Liver (tissue), 8 donors: ENCODE measurements at regions not wholly inside any gene's neighbourhood (a gene's known extent, or its start where the extent isn't known, plus 50 kb on each side); places are given as distances from the start of the nearest gene placed in this dataset.

Experiments used
- DNase-seq: peaks from one replicate; pipeline ENCODE4 v3.0.0-alpha.2; 2017; ENCODE audit warnings: low spot score
- H3K27ac ChIP-seq, 2 donors: one replicate each; pipeline ENCODE4 v1.7.0; 2013; ENCODE audit warnings: inconsistent platforms in 2 of 2, low read length in 2 of 2, control low read depth in 1 of 2, low read depth in 1 of 2, mild to moderate bottlenecking in 1 of 2
- H3K27me3 ChIP-seq, 4 donors: one replicate each; pipeline versions ENCODE4 v1.6.1 to v1.7.0; 2013; ENCODE audit warnings: low read length in 3 of 4, inconsistent platforms in 1 of 4, mild to moderate bottlenecking in 1 of 4, moderate library complexity in 1 of 4; ENCODE audit not compliant: control insufficient read depth in 4 of 4, insufficient read depth in 4 of 4
- H3K36me3 ChIP-seq, 4 donors: one replicate each; pipeline versions ENCODE4 v1.6.1 to v1.7.0; 2013; ENCODE audit warnings: low read length in 3 of 4, mild to moderate bottlenecking in 3 of 4, low read depth in 1 of 4, moderate library complexity in 1 of 4; ENCODE audit not compliant: control insufficient read depth in 4 of 4, insufficient read depth in 3 of 4
- H3K4me1 ChIP-seq, 4 donors: one replicate each; pipeline versions ENCODE4 v1.6.1 to v1.7.0; 2013; ENCODE audit warnings: low read length in 3 of 4, mild to moderate bottlenecking in 3 of 4, moderate library complexity in 1 of 4; ENCODE audit not compliant: control insufficient read depth in 4 of 4, insufficient read depth in 4 of 4
- H3K4me3 ChIP-seq, 3 donors: one replicate each; pipeline versions ENCODE4 v1.6.1 to v1.7.0; 2013; ENCODE audit warnings: low read length in 3 of 3, control low read depth in 1 of 3, low read depth in 1 of 3, mild to moderate bottlenecking in 1 of 3
- H3K9ac ChIP-seq, 2 donors: one replicate each; pipeline ENCODE4 v1.7.0; 2013; ENCODE audit warnings: low read length in 2 of 2, mild to moderate bottlenecking in 2 of 2, moderate library complexity in 2 of 2, control low read depth in 1 of 2, low read depth in 1 of 2
- H3K9me3 ChIP-seq, 4 donors: one replicate each; pipeline versions ENCODE4 v1.6.1 to v1.7.0; 2013; ENCODE audit warnings: low read length in 3 of 4; ENCODE audit not compliant: control insufficient read depth in 4 of 4
- EGR1 ChIP-seq, 2 donors: IDR thresholded peaks; 2 replicates each; pipeline ENCODE4 v1.6.1; 2016 to 2018; ENCODE audit warnings: antibody characterized with exemption in 2 of 2, low read depth in 2 of 2
- FOXA1 ChIP-seq: IDR thresholded peaks from 2 replicates; pipeline ENCODE4 v1.6.1; 2016; ENCODE audit warnings: antibody characterized with exemption
- FOXA2 ChIP-seq: IDR thresholded peaks from 2 replicates; pipeline ENCODE4 v1.6.1; 2016; ENCODE audit warnings: antibody characterized with exemption
- GABPA ChIP-seq, 2 donors: IDR thresholded peaks in 1 of 2; conservative IDR thresholded peaks in 1 of 2; 2 replicates each; pipeline ENCODE4 v1.6.1; 2016; ENCODE audit warnings: antibody characterized with exemption in 2 of 2, mild to moderate bottlenecking in 1 of 2, moderate library complexity in 1 of 2
- HNF4A ChIP-seq, 2 donors: conservative IDR thresholded peaks; 2 replicates each; pipeline ENCODE4 v1.6.1; 2016; ENCODE audit warnings: antibody characterized with exemption in 2 of 2, mild to moderate bottlenecking in 2 of 2
- HNF4G ChIP-seq: IDR thresholded peaks from 2 replicates; pipeline ENCODE4 v1.6.1; 2016; ENCODE audit warnings: antibody characterized with exemption
- JUND ChIP-seq, 2 donors: IDR thresholded peaks; 2 replicates each; pipeline ENCODE4 v1.6.1; 2016; ENCODE audit warnings: antibody characterized with exemption in 2 of 2
- NR2F2 ChIP-seq: IDR thresholded peaks from 2 replicates; pipeline ENCODE4 v1.6.1; 2016; ENCODE audit warnings: antibody characterized with exemption
- RAD21 ChIP-seq, 2 donors: IDR thresholded peaks; 2 replicates each; pipeline ENCODE4 v1.6.1; 2016; ENCODE audit warnings: antibody characterized with exemption in 2 of 2, mild to moderate bottlenecking in 2 of 2
- RXRA ChIP-seq, 2 donors: IDR thresholded peaks; 2 replicates each; pipeline ENCODE4 v1.6.1; 2017 to 2018; ENCODE audit warnings: antibody characterized with exemption in 2 of 2, mild to moderate bottlenecking in 1 of 2
- SP1 ChIP-seq: IDR thresholded peaks from 2 replicates; pipeline ENCODE4 v1.6.1; 2018; ENCODE audit warnings: antibody characterized with exemption, mild to moderate bottlenecking
- TAF1 ChIP-seq: conservative IDR thresholded peaks from 2 replicates; pipeline ENCODE4 v1.6.1; 2016; ENCODE audit warnings: antibody characterized with exemption, mild to moderate bottlenecking
- YY1 ChIP-seq: IDR thresholded peaks from 2 replicates; pipeline ENCODE4 v1.6.1; 2016; ENCODE audit warnings: antibody characterized with exemption, mild to moderate bottlenecking
- WGBS: extraction: QIAGEN DNeasy Blood & Tissue Kit; methylation state at CpG from one replicate; pipeline ENCODE4 v1.1.7; 2013; 5-methylcytosine and 5-hydroxymethylcytosine counted together
- TF ChIP-seq, protein P1 (sequence below): fragments of 150-350 bp; IDR thresholded peaks from 2 replicates; pipeline ENCODE4 v1.5.1; 2017; ENCODE audit warnings: improper control_type of control experiment, low read depth, low read length; ENCODE audit not compliant: missing input control
- TF ChIP-seq, protein P2 (sequence below): IDR thresholded peaks from 2 replicates; pipeline ENCODE4 v1.6.1; 2016; ENCODE audit warnings: antibody characterized with exemption
- TF ChIP-seq, protein P3 (sequence below): IDR thresholded peaks from 2 replicates; pipeline ENCODE4 v1.6.1; 2016; ENCODE audit warnings: antibody characterized with exemption
- TF ChIP-seq, protein P4 (sequence below): IDR thresholded peaks from 2 replicates; pipeline ENCODE4 v1.6.1; 2016; ENCODE audit warnings: antibody characterized with exemption, mild to moderate bottlenecking
- TF ChIP-seq, protein P5 (sequence below): IDR thresholded peaks from 2 replicates; pipeline ENCODE4 v1.6.1; 2016; ENCODE audit warnings: antibody characterized with exemption
- donor health status: healthy.
- donor health status: healthy.
- donor health status: healthy.
- donor health status: healthy.
- donor health status: healthy.

DNA sequence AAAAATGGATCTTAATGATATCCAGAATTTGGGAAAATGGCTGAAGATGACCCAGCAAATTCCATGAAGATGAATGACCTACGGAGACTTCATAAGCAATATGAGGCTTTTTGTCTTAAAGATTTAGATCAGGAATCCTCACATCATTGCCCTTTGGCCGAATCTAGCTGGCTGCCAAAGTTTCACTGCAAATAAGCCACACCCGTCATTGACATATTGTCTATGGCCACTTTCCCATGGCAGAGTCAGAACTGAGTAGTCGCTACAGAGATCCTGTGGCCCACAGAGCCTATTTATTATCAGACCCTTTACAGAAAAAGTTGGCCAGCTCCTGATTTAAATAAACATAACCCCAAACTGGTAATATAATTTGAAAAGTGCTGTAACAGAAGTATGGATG, 307.4 kb upstream of the RARB start:
- H3K36me3 ChIP-seq: no peaks in the 10 kb centered on the region
- TF ChIP-seq FOXA2 (no peak), RXRA (IDR thresholded peaks at IDR 0.05) (no peak), RAD21 (IDR thresholded peaks at IDR 0.05) (no peak), SP1 (no peak), JUND (IDR thresholded peaks at IDR 0.05) (no peak), GABPA (IDR thresholded peaks at IDR 0.05 in 1 of 2, conservative IDR thresholded peaks at IDR 0.05 in 1 of 2) (no peak)
- TF ChIP-seq, protein P1, sequence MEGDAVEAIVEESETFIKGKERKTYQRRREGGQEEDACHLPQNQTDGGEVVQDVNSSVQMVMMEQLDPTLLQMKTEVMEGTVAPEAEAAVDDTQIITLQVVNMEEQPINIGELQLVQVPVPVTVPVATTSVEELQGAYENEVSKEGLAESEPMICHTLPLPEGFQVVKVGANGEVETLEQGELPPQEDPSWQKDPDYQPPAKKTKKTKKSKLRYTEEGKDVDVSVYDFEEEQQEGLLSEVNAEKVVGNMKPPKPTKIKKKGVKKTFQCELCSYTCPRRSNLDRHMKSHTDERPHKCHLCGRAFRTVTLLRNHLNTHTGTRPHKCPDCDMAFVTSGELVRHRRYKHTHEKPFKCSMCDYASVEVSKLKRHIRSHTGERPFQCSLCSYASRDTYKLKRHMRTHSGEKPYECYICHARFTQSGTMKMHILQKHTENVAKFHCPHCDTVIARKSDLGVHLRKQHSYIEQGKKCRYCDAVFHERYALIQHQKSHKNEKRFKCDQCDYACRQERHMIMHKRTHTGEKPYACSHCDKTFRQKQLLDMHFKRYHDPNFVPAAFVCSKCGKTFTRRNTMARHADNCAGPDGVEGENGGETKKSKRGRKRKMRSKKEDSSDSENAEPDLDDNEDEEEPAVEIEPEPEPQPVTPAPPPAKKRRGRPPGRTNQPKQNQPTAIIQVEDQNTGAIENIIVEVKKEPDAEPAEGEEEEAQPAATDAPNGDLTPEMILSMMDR: no peak
- TF ChIP-seq, protein P2, sequence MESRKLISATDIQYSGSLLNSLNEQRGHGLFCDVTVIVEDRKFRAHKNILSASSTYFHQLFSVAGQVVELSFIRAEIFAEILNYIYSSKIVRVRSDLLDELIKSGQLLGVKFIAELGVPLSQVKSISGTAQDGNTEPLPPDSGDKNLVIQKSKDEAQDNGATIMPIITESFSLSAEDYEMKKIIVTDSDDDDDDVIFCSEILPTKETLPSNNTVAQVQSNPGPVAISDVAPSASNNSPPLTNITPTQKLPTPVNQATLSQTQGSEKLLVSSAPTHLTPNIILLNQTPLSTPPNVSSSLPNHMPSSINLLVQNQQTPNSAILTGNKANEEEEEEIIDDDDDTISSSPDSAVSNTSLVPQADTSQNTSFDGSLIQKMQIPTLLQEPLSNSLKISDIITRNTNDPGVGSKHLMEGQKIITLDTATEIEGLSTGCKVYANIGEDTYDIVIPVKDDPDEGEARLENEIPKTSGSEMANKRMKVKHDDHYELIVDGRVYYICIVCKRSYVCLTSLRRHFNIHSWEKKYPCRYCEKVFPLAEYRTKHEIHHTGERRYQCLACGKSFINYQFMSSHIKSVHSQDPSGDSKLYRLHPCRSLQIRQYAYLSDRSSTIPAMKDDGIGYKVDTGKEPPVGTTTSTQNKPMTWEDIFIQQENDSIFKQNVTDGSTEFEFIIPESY: no peak
- H3K27me3 ChIP-seq: no peaks in the 10 kb centered on the region
- 53% methylated on average over 4 of the region's 4 CpGs for WGBS
- no peaks in the 10 kb centered on the region for H3K9me3 ChIP-seq
- H3K4me3 ChIP-seq: no peak overlapping the region
- DNase-seq: no peak
- H3K9ac ChIP-seq: no peak overlapping the region
- H3K27ac ChIP-seq: no peak overlapping the region
- no peaks in the 10 kb centered on the region for H3K4me1 ChIP-seq

DNA sequence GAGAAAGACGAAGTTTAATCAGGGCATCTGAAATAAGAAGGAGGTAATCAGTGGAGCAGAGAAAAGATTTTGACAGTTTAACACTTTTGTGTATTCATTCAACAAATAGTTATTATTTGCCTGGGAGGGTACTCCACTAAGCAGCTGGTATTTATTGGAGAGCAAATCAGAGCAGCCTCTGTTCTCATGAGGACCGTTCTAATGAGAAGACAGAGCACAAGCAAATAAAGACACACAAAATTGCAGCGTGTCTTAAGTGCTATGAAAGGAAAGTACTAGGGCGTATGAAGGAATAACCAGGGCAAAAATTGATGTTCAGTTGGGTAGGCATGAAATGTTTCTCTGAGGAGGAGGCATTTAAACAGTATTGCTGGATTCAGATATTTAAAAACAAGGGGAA, 302.9 kb upstream of the RARB start:
- no peak overlapping the region for H3K9ac ChIP-seq
- peaks cover 0 to 2% (median 0%) of the 10 kb centered on the region in 4 donors for H3K9me3 ChIP-seq
- H3K4me3 ChIP-seq: no peak overlapping the region
- no peak for TF ChIP-seq RXRA (IDR thresholded peaks at IDR 0.05)
- TF ChIP-seq, protein P3, sequence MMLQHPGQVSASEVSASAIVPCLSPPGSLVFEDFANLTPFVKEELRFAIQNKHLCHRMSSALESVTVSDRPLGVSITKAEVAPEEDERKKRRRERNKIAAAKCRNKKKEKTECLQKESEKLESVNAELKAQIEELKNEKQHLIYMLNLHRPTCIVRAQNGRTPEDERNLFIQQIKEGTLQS: no peak
- no peak for TF ChIP-seq TAF1
- TF ChIP-seq GABPA (IDR thresholded peaks at IDR 0.05 in 1 of 2, conservative IDR thresholded peaks at IDR 0.05 in 1 of 2): no peak
- TF ChIP-seq, protein P1: no peak
- TF ChIP-seq HNF4G: no peak
- TF ChIP-seq, protein P4, sequence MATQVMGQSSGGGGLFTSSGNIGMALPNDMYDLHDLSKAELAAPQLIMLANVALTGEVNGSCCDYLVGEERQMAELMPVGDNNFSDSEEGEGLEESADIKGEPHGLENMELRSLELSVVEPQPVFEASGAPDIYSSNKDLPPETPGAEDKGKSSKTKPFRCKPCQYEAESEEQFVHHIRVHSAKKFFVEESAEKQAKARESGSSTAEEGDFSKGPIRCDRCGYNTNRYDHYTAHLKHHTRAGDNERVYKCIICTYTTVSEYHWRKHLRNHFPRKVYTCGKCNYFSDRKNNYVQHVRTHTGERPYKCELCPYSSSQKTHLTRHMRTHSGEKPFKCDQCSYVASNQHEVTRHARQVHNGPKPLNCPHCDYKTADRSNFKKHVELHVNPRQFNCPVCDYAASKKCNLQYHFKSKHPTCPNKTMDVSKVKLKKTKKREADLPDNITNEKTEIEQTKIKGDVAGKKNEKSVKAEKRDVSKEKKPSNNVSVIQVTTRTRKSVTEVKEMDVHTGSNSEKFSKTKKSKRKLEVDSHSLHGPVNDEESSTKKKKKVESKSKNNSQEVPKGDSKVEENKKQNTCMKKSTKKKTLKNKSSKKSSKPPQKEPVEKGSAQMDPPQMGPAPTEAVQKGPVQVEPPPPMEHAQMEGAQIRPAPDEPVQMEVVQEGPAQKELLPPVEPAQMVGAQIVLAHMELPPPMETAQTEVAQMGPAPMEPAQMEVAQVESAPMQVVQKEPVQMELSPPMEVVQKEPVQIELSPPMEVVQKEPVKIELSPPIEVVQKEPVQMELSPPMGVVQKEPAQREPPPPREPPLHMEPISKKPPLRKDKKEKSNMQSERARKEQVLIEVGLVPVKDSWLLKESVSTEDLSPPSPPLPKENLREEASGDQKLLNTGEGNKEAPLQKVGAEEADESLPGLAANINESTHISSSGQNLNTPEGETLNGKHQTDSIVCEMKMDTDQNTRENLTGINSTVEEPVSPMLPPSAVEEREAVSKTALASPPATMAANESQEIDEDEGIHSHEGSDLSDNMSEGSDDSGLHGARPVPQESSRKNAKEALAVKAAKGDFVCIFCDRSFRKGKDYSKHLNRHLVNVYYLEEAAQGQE: no peak
- TF ChIP-seq EGR1 (IDR thresholded peaks at IDR 0.05; ENCODE audit: low read depth in 2 of 2): no peak
- TF ChIP-seq, protein P2: no peak
- no peak for TF ChIP-seq NR2F2
- no peak for TF ChIP-seq SP1
- TF ChIP-seq JUND (IDR thresholded peaks at IDR 0.05): no peak
- no peak for TF ChIP-seq YY1
- TF ChIP-seq, protein P5, sequence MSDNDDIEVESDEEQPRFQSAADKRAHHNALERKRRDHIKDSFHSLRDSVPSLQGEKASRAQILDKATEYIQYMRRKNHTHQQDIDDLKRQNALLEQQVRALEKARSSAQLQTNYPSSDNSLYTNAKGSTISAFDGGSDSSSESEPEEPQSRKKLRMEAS: no peak
- no peak for TF ChIP-seq RAD21 (IDR thresholded peaks at IDR 0.05)
- TF ChIP-seq FOXA1: no peak
- TF ChIP-seq HNF4A (conservative IDR thresholded peaks at IDR 0.05): no peak
- no peak overlapping the region for H3K27ac ChIP-seq
- DNase-seq: no peak
- no peaks in the 10 kb centered on the region for H3K4me1 ChIP-seq
- H3K27me3 ChIP-seq: no peaks in the 10 kb centered on the region
- 76% methylated on average over 4 of the region's 4 CpGs for WGBS
- H3K36me3 ChIP-seq: no peaks in the 10 kb centered on the region
